HG02885 (cell line): ENCODE measurements at regions not wholly inside any gene's neighbourhood (a gene's known extent, or its start where the extent isn't known, plus 50 kb on each side); places are given as distances from the start of the nearest gene placed in this dataset.
"Not testable (repeated sequence)": the region's sequence is repeated elsewhere in the genome, so short reads cannot be mapped to it uniquely, and the experiment has no call there.

Experiments used
- ATAC-seq: cut with Tn5 transposase; IDR thresholded peaks from one replicate; pipeline ENCODE4 v1.9.1; 2021; ENCODE audit warnings: mild to moderate bottlenecking; ENCODE audit not compliant: unreplicated experiment, poor library complexity

DNA sequence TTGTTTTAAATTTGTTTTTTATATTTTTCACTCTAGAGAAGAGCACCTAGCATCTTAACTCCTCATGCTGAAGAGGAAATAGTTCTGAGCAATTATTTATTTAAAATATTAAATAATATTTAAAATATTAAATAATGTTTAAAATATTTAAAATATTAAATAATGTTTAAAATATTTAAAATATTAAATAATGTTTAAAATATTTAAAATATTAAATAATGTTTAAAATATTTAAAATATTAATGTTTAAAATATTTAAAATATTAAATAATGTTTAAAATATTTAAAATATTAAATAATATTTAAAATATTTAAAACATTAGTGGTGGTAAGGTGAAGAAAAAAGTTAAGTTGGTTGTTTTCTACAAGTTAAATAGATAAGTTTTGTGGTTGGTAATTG, 147.6 kb upstream of the FERMT1 start:
- ATAC-seq, result not testable (repeated sequence)

- ATAC-seq, result no peak
Measured at GRCh38 chr20:6269168-6269873, 146.5 kb upstream of the FERMT1 start.

DNA sequence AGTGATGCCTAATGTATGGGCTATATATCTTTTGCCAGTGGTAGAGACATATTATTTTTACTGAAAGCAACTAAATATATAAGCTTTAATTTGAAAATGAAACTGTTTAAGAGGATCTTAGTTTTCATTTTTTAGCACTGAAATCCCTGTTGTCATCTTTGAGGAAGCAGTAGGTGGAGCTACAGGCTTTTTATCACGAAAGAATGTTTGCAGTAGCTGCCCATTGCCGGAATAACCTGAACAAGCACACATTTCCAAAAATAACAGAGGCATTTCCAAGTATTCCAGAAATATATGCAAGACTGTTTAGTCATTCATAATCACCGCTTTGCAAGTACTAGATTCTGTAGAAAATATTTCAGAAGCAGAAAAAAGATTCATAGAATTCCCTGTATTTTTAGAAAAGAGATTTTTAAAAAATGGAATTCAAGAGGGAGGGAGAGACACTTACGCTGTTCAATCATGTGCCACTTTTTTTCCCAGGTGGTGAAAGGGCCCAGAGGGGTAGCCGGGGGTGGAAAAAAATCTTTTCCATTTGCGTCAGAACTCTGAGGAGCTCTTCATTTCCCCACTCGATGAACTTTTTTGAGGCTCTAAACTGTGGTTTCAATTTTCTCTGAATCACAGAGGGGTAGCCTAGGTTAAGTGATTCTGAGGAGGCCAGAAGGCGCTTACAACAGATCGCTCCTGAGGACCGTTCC, 142.5 kb upstream of the FERMT1 start:
- no peak for ATAC-seq

DNA sequence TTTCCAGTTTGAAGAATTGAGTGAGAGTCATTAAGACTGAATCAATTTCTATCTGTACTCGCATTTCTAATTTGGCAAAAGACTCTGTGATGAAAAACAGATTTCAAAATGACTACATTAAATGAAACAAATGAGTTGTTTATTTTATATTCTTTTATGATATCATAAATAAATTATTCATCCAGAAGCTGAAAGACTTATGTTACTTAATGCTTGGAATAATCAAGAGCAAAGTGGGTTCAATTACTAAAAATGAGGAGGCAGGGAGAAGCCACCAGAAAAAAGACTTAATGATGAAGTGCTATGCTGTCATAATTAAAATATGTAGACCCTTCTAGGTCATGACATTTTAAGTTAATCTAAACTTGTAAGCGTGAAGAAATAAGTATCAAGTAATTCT, 130.6 kb upstream of the FERMT1 start:
- no peak for ATAC-seq

DNA sequence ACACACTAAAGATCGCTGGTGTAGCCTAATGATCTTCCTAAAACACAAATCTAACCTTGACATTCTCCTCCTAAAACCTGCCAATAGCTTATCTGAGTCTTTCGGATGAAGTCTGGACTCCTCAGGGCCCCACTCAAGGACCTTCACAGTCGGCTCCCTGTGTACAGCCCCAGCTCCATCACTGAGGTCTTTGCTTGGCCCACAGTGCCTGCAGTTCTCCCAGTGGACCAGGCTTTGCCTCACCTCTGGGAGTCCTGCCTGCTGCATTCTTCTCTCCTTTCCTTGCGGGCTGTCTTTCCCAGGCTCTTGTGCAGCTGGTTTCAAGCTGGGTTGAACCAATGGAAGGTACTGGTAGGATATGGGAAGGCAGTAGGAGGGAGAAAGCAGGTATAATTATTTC, 122.6 kb upstream of the FERMT1 start:
- ATAC-seq, result no peak

GRCh38 chr20:6241591-6241990, 118.8 kb upstream of the FERMT1 start:
- no peak for ATAC-seq

DNA sequence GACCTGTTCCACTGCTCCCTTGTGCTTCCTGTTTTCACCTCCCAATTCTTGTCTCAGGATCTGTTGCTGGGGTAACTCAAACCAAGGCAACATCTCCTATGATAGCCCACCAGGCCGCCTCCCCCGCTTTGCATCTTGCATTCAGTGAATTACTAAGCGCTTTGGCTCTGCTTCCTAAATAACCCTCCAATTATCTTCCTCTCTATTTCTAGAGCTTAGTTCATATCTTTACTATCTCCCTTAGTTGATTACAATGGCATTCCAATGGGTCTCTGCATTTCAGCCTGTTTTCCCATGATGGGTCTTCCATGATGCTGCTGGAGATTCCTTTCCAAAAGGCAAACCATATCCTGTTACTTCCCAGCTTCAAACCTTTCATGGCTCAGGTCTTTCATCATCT, 117.2 kb upstream of the FERMT1 start:
- no peak for ATAC-seq

- ATAC-seq, result no peak
Measured at GRCh38 chr20:6238421-6238820, 115.6 kb upstream of the FERMT1 start.

DNA sequence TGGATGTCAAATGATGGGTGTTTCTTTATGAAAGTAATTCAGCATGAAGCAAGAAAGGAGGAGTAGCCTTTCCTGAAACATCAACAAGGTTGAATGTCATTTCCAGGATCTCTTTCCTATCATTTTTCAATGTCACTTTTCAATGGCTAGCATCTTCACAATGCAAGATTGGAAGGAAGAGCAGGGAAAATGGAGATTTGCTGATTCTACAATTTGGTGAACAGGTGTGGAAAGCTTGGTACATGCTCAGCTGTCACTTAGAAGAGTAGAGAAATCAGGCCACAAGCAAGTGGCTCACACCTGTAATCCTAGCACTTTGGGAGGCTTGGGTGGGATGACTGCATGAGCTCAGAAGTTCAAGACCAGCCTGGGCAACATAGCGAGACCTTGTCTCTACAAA, 112.7 kb upstream of the FERMT1 start:
- ATAC-seq, result no peak

GRCh38 chr20:6232436-6232835, 109.6 kb upstream of the FERMT1 start:
- ATAC-seq, result no peak

GRCh38 chr20:6231556-6231955, 108.7 kb upstream of the FERMT1 start:
- no peak for ATAC-seq

GRCh38 chr20:6228302-6228843, 105.5 kb upstream of the FERMT1 start:
- no peak for ATAC-seq

- no peak for ATAC-seq
Measured at GRCh38 chr20:6213311-6213710, 90.5 kb upstream of the FERMT1 start.

DNA sequence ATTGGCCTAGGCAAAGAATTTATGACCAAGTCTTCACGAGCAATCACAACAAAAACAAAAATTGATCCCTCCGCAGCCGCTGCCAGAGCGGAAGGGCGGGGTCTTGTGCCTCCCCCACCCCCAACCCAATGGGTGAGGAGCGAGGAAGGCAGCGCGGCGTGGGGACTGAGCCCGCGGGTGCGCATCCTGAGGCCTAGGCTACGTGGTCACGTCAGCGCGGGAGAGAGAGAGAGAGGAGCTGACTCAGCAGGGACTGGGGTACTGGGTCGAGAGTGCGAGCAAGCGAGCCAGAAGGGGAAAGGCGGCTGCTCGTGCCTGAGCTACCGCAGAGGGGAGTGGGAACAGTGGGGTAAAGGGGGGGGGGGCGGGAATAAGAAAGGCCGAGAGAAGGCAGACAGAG, 90.1 kb upstream of the FERMT1 start:
- no peak for ATAC-seq

GRCh38 chr20:6209093-6209492, 86.3 kb upstream of the FERMT1 start:
- ATAC-seq, result no peak

- no peak for ATAC-seq
Measured at GRCh38 chr20:6200092-6200491, 77.3 kb upstream of the FERMT1 start.

DNA sequence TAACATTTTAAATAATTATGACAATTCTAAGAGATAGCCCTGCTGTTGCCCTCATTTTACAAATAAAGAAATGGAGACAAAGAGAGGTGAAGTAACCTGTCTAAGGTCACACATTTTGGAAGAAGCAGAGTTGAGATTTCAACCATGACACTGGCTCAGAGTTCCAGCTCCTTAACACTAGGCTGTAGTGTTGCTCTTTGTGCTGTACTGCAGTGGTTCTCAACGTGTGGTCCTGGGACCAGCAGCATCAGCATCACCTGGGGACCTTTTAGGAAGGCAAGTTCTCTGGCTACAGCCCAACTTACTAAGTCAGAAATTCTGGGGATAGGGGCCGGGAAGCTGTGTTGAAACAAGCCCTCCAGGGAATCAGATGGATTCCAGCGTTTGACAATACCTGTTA, 62.4 kb upstream of the FERMT1 start:
- ATAC-seq, result no peak

DNA sequence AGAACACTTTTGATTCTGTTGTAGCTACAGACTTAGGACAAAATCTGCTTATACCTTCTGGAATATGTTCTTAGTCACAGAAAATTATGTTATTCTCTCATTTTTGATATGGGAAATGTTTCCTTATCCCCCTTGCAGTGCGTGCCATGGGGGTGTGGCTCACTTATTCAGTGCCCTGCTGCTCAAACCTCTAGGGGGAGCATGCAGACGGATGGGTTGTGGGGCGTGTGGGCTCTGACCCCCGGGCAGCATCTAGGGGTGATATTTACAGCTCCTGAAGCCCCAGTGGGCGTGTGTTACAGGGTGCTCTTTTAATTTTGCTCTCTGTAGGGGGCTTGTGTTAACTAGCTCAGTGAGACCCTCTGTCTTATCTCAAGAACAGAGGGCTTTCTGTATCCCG, 61.3 kb upstream of the FERMT1 start:
- ATAC-seq, result no peak

- no peak for ATAC-seq
Measured at GRCh38 chr20:6180531-6180930, 57.7 kb upstream of the FERMT1 start.

- no peak for ATAC-seq
Measured at GRCh38 chr20:6178537-6178936, 55.7 kb upstream of the FERMT1 start.

DNA sequence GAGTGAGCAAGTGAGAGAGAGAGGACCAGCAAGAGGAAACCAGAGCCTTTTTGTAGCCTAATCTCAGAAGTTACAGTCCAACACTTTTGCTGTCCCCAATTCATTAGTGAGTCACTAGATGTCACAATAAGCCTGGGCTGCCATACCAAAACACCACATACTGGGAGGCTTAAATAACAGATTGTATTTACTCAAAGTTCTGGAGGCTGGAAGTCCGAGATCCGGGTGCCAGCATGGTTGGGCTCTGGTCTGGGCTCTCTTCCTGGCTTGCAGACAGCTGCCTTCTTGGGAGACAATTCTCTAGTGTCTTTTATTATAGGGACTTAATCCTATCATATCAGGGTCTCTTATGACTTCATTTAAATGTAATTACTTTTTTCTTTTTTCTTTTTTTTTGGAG, 50.7 kb upstream of the FERMT1 start:
- no peak for ATAC-seq
